Activated naive CD4-positive, alpha-beta T cell treated with anti-CD3 and anti-CD28 coated beads for 36 hours (primary cell): ENCODE measurements at regions not wholly inside any gene's neighbourhood (a gene's known extent, or its start where the extent isn't known, plus 50 kb on each side); places are given as distances from the start of the nearest gene placed in this dataset.

Experiments
- CTCF ChIA-PET: fragments of 350-600 bp; sonication (Branson Sonifier 250); formaldehyde crosslinking; loops from one replicate; lab custom pipeline; 2021; ENCODE audit warnings: antibody characterized with exemption; lab: Charles Lee
- DNase-seq: peaks from one replicate; pipeline ENCODE4 v3.0.0-alpha.2; 2020
- H3K27ac Mint-ChIP-seq: one replicate; pipeline ENCODE4 v1.8.0; 2021; ENCODE audit warnings: mild to moderate bottlenecking, mixed read lengths
- H3K27me3 Mint-ChIP-seq: one replicate; pipeline ENCODE4 v1.8.0; 2021; ENCODE audit warnings: low read depth, mixed read lengths
- H3K36me3 Mint-ChIP-seq: one replicate; pipeline ENCODE4 v1.8.0; 2021; ENCODE audit warnings: low read depth, mixed read lengths
- H3K4me1 Mint-ChIP-seq: one replicate; pipeline ENCODE4 v1.8.0; 2021; ENCODE audit warnings: low read depth, mixed read lengths
- H3K4me3 Mint-ChIP-seq: one replicate; pipeline ENCODE4 v1.8.0; 2021; ENCODE audit warnings: mild to moderate bottlenecking, moderate library complexity, mixed read lengths
- H3K9me3 Mint-ChIP-seq: one replicate; pipeline ENCODE4 v1.8.0; 2021; ENCODE audit warnings: mixed read lengths
- intact Hi-C: fragments of 100-400 bp; cut with micrococcal nuclease; formaldehyde crosslinking; loops from one replicate; pipeline ENCODE4 v1.15.1; 2023

GRCh38 chr10:113420057-113420732 is 132.7 kb upstream of the HABP2 start:
- Mint-ChIP-seq H3K4me1 (no peaks in the 10 kb centered on the region), H3K9me3 (peaks cover 5% of the 10 kb centered on the region), H3K27me3 (peaks cover 14% of the 10 kb centered on the region), H3K4me3 (no peak overlapping the region), H3K27ac (no peak overlapping the region), H3K36me3 (no peaks in the 10 kb centered on the region)
- CTCF ChIA-PET, result interaction anchor here (0.8 kb wide), 1 partner anchor 143 kb away, joined by 3 read pairs; no protein-coding TSS in a partner anchor
- intact Hi-C loops, result no loop called here
- DNase-seq, result no peak

- intact Hi-C loops, result no loop called here
- H3K27ac Mint-ChIP-seq, result no peak overlapping the region
- H3K9me3 Mint-ChIP-seq, result peaks cover 5% of the 10 kb centered on the region
- CTCF ChIA-PET, result interaction anchor here (0.5 to 0.8 kb wide), 2 partner anchors 142 to 760 kb away, joined by 3 to 4 read pairs; no protein-coding TSS in a partner anchor
- no peaks in the 10 kb centered on the region for H3K36me3 Mint-ChIP-seq
- no peaks in the 10 kb centered on the region for H3K4me1 Mint-ChIP-seq
- DNase-seq, result no peak
- peaks cover 14% of the 10 kb centered on the region for H3K27me3 Mint-ChIP-seq
- no peak overlapping the region for H3K4me3 Mint-ChIP-seq
Measured at GRCh38 chr10:113420733-113421675, 131.8 kb upstream of the HABP2 start.

GRCh38 chr10:113422371-113422770 is 130.5 kb upstream of the HABP2 start:
- H3K4me1 Mint-ChIP-seq, result no peaks in the 10 kb centered on the region
- no peak overlapping the region for H3K4me3 Mint-ChIP-seq
- DNase-seq, result no peak
- peaks cover 10% of the 10 kb centered on the region for H3K27me3 Mint-ChIP-seq
- H3K27ac Mint-ChIP-seq, result no peak overlapping the region
- intact Hi-C loops, result no loop called here
- CTCF ChIA-PET, result no interaction called here
- H3K9me3 Mint-ChIP-seq, result peaks cover 5% of the 10 kb centered on the region
- H3K36me3 Mint-ChIP-seq, result no peaks in the 10 kb centered on the region

GRCh38 chr10:113423981-113424721 is 128.7 kb upstream of the HABP2 start:
- Mint-ChIP-seq H3K27ac (no peak overlapping the region), H3K36me3 (no peaks in the 10 kb centered on the region), H3K27me3 (peaks cover 6% of the 10 kb centered on the region), H3K4me3 (no peak overlapping the region), H3K4me1 (no peaks in the 10 kb centered on the region), H3K9me3 (peaks cover 5% of the 10 kb centered on the region)
- DNase-seq, result no peak
- CTCF ChIA-PET, result no interaction called here
- intact Hi-C loops, result no loop called here

GRCh38 chr10:113425008-113425407 is 127.8 kb upstream of the HABP2 start:
- no peaks in the 10 kb centered on the region for H3K36me3 Mint-ChIP-seq
- peaks cover 6% of the 10 kb centered on the region for H3K27me3 Mint-ChIP-seq
- CTCF ChIA-PET, result no interaction called here
- no peak for DNase-seq
- no peaks in the 10 kb centered on the region for H3K4me1 Mint-ChIP-seq
- intact Hi-C loops, result no loop called here
- H3K4me3 Mint-ChIP-seq, result no peak overlapping the region
- H3K9me3 Mint-ChIP-seq, result peaks cover 4% of the 10 kb centered on the region
- H3K27ac Mint-ChIP-seq, result no peak overlapping the region

GRCh38 chr10:113425541-113425951 is 127.3 kb upstream of the HABP2 start:
- DNase-seq, result no peak
- no peaks in the 10 kb centered on the region for H3K4me1 Mint-ChIP-seq
- no peaks in the 10 kb centered on the region for H3K9me3 Mint-ChIP-seq
- CTCF ChIA-PET, result no interaction called here
- H3K27me3 Mint-ChIP-seq, result peaks cover 4% of the 10 kb centered on the region
- no peak overlapping the region for H3K4me3 Mint-ChIP-seq
- intact Hi-C loops, result no loop called here
- H3K27ac Mint-ChIP-seq, result no peak overlapping the region
- H3K36me3 Mint-ChIP-seq, result no peaks in the 10 kb centered on the region

GRCh38 chr10:113426181-113426877 is 126.5 kb upstream of the HABP2 start:
- H3K4me1 Mint-ChIP-seq, result no peaks in the 10 kb centered on the region
- H3K36me3 Mint-ChIP-seq, result no peaks in the 10 kb centered on the region
- CTCF ChIA-PET, result no interaction called here
- H3K27me3 Mint-ChIP-seq, result peaks cover 4% of the 10 kb centered on the region
- intact Hi-C loops, result no loop called here
- H3K9me3 Mint-ChIP-seq, result peaks cover 2% of the 10 kb centered on the region
- no peak overlapping the region for H3K27ac Mint-ChIP-seq
- H3K4me3 Mint-ChIP-seq, result no peak overlapping the region
- no peak for DNase-seq

GRCh38 chr10:113427236-113427735 is 125.6 kb upstream of the HABP2 start:
- no peaks in the 10 kb centered on the region for H3K4me1 Mint-ChIP-seq
- CTCF ChIA-PET, result no interaction called here
- H3K36me3 Mint-ChIP-seq, result no peaks in the 10 kb centered on the region
- no peak overlapping the region for H3K4me3 Mint-ChIP-seq
- H3K9me3 Mint-ChIP-seq, result peaks cover 2% of the 10 kb centered on the region
- peaks cover 4% of the 10 kb centered on the region for H3K27me3 Mint-ChIP-seq
- H3K27ac Mint-ChIP-seq, result no peak overlapping the region
- DNase-seq, result no peak
- intact Hi-C loops, result no loop called here

GRCh38 chr10:113427811-113428558 is 124.9 kb upstream of the HABP2 start:
- H3K36me3 Mint-ChIP-seq, result no peaks in the 10 kb centered on the region
- H3K27me3 Mint-ChIP-seq, result peaks cover 4% of the 10 kb centered on the region
- CTCF ChIA-PET, result no interaction called here
- no peak for DNase-seq
- H3K4me3 Mint-ChIP-seq, result no peak overlapping the region
- peaks cover 2% of the 10 kb centered on the region for H3K9me3 Mint-ChIP-seq
- H3K4me1 Mint-ChIP-seq, result no peaks in the 10 kb centered on the region
- no peak overlapping the region for H3K27ac Mint-ChIP-seq
- intact Hi-C loops, result no loop called here

- DNase-seq, result no peak
- Mint-ChIP-seq H3K36me3 (no peaks in the 10 kb centered on the region), H3K27me3 (no peaks in the 10 kb centered on the region), H3K27ac (no peak overlapping the region), H3K4me3 (no peak overlapping the region), H3K4me1 (no peaks in the 10 kb centered on the region), H3K9me3 (peaks cover 2% of the 10 kb centered on the region)
- CTCF ChIA-PET, result no interaction called here
- intact Hi-C loops, result no loop called here
Measured at GRCh38 chr10:113430634-113431397, 122.0 kb upstream of the HABP2 start.
